Natural killer cell (primary cell): ENCODE measurements at regions not wholly inside any gene's neighbourhood (a gene's known extent, or its start where the extent isn't known, plus 50 kb on each side); places are given as distances from the start of the nearest gene placed in this dataset.

ENCODE experiments used
- ATAC-seq, 3 donors: fragments of 150-1000 bp in 2 of 3; fragments of 200-7000 bp in 1 of 3; cut with Tn5 transposase; 1 replicate in 1 of 3; 2 replicates in 2 of 3; pipeline ENCODE4 v1.10.0; 2021; ENCODE audit warnings: mild to moderate bottlenecking in 2 of 3, moderate library complexity in 2 of 3
- DNase-seq, 2 donors: peaks; one replicate each; pipeline versions ENCODE4 v3.0.0 to v3.0.0-alpha.2; 2013 to 2021; ENCODE audit warnings: mixed read lengths in 1 of 2
- H3K27ac ChIP-seq: one replicate; pipeline ENCODE4 v1.5.1; 2013; ENCODE audit warnings: mild to moderate bottlenecking, low read length
- H3K27me3 ChIP-seq: one replicate; pipeline ENCODE4 v1.6.1; 2013; ENCODE audit warnings: low read length; ENCODE audit not compliant: control insufficient read depth, insufficient read depth
- H3K36me3 ChIP-seq: one replicate; pipeline ENCODE4 v1.6.1; 2013; ENCODE audit warnings: low read length; ENCODE audit not compliant: control insufficient read depth, insufficient read depth
- H3K4me1 ChIP-seq: one replicate; pipeline ENCODE4 v1.6.1; 2013; ENCODE audit warnings: low read length; ENCODE audit not compliant: control insufficient read depth, insufficient read depth
- H3K4me3 ChIP-seq: one replicate; pipeline ENCODE4 v1.5.1; 2013; ENCODE audit warnings: low read length
- H3K9me3 ChIP-seq: one replicate; pipeline ENCODE4 v1.6.1; 2013; ENCODE audit warnings: low read length; ENCODE audit not compliant: control insufficient read depth, insufficient read depth
- H3K27ac Mint-ChIP-seq, 2 donors: one replicate each; pipeline ENCODE4 v1.8.0; 2022; ENCODE audit warnings: mild to moderate bottlenecking in 2 of 2, mixed read lengths in 2 of 2, moderate library complexity in 1 of 2
- H3K27me3 Mint-ChIP-seq, 2 donors: one replicate each; pipeline ENCODE4 v1.8.0; 2022; ENCODE audit warnings: low read depth in 2 of 2, mixed read lengths in 2 of 2
- H3K36me3 Mint-ChIP-seq: one replicate; pipeline ENCODE4 v1.8.0; 2022; ENCODE audit warnings: mixed read lengths
- H3K4me1 Mint-ChIP-seq, 2 donors: one replicate each; pipeline ENCODE4 v1.8.0; 2022; ENCODE audit warnings: mixed read lengths in 2 of 2
- H3K4me3 Mint-ChIP-seq: one replicate; pipeline ENCODE4 v1.8.0; 2022; ENCODE audit warnings: mild to moderate bottlenecking, moderate library complexity, mixed read lengths
- H3K9me3 Mint-ChIP-seq, 2 donors: one replicate each; pipeline ENCODE4 v1.8.0; 2022; ENCODE audit warnings: mixed read lengths in 2 of 2
- whole genome bisulfite sequencing: methylation state at CpG from one replicate; pipeline ENCODE4 v1.1.7; 2013; ENCODE audit warnings: missing lambda C conversion rate; ENCODE audit not compliant: insufficient coverage; 5-methylcytosine and 5-hydroxymethylcytosine counted together
- intact Hi-C: fragments of 100-400 bp; cut with micrococcal nuclease; formaldehyde crosslinking; loops from one replicate; pipeline ENCODE4 v1.14.2; 2022
- TF ChIP-seq, protein P1 (sequence below): fragments of 200-600 bp; IDR thresholded peaks from one replicate; pipeline ENCODE4 v1.8.0; 2022; ENCODE audit warnings: antibody characterized with exemption

DNA sequence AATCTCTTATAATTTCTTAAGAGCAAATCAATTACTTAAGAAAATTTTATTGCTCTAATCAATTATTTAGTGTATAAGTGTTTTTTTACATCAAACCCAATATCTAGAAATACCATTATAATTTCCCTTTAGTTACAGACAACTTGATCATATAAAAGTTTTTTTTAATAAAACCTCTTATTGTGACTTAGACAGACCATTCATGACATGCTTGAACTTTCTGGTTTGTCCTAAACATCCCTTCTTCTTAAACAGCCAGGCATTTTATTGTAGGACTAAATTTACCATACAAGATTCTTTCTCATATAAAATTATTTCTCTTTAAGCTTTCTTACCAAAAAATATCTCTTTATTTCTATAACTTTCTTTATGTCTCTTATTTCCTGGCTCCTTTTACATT lies 164.5 kb downstream of the SUCNR1 start:
- Histone ChIP-seq H3K4me1 (no peaks in the 10 kb centered on the region), H3K27me3 (no peaks in the 10 kb centered on the region), H3K27ac (no peak overlapping the region), H3K9me3 (no peaks in the 10 kb centered on the region), H3K36me3 (no peaks in the 10 kb centered on the region), H3K4me3 (no peak overlapping the region)
- H3K36me3 Mint-ChIP-seq = peaks cover 8% of the 10 kb centered on the region
- intact Hi-C loops = no loop called here
- H3K4me3 Mint-ChIP-seq = no peak overlapping the region
- peaks cover 0 to 5% of the 10 kb centered on the region in 2 donors for H3K4me1 Mint-ChIP-seq
- H3K9me3 Mint-ChIP-seq = no peaks in the 10 kb centered on the region
- ATAC-seq = no peak
- no peak overlapping the region for H3K27ac Mint-ChIP-seq
- peaks cover 0 to 4% of the 10 kb centered on the region in 2 donors for H3K27me3 Mint-ChIP-seq
- TF ChIP-seq, protein P1, sequence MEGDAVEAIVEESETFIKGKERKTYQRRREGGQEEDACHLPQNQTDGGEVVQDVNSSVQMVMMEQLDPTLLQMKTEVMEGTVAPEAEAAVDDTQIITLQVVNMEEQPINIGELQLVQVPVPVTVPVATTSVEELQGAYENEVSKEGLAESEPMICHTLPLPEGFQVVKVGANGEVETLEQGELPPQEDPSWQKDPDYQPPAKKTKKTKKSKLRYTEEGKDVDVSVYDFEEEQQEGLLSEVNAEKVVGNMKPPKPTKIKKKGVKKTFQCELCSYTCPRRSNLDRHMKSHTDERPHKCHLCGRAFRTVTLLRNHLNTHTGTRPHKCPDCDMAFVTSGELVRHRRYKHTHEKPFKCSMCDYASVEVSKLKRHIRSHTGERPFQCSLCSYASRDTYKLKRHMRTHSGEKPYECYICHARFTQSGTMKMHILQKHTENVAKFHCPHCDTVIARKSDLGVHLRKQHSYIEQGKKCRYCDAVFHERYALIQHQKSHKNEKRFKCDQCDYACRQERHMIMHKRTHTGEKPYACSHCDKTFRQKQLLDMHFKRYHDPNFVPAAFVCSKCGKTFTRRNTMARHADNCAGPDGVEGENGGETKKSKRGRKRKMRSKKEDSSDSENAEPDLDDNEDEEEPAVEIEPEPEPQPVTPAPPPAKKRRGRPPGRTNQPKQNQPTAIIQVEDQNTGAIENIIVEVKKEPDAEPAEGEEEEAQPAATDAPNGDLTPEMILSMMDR = no peak
- no peak for DNase-seq

DNA sequence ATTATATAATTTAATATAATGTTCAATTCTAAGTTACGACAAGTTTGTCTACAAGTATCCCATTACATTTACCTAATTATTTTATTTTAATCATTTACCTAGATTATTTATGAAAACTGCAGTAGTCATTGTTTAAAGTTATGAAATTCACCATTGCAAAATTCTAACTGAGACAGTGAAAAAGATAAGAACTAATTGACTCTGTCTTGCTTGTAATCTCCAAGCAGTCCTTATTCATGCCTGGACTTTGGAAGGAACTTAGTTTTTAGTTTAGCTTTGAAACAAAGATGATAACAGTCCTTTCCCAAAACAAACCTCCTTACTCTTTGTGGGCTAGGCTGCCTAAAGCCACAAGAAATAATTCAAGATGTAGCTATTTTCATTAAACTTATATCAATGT lies 165.0 kb downstream of the SUCNR1 start:
- peaks cover 0 to 5% of the 10 kb centered on the region in 2 donors for H3K4me1 Mint-ChIP-seq
- Histone ChIP-seq H3K36me3 (no peaks in the 10 kb centered on the region), H3K4me3 (no peak overlapping the region), H3K27me3 (no peaks in the 10 kb centered on the region), H3K4me1 (no peaks in the 10 kb centered on the region), H3K9me3 (no peaks in the 10 kb centered on the region), H3K27ac (no peak overlapping the region)
- intact Hi-C loops = no loop called here
- no peaks in the 10 kb centered on the region for H3K9me3 Mint-ChIP-seq
- no peak for ATAC-seq
- H3K27me3 Mint-ChIP-seq = peaks cover 0 to 4% of the 10 kb centered on the region in 2 donors
- peaks cover 8% of the 10 kb centered on the region for H3K36me3 Mint-ChIP-seq
- DNase-seq = no peak
- no peak overlapping the region for H3K4me3 Mint-ChIP-seq
- TF ChIP-seq, protein P1 = no peak
- H3K27ac Mint-ChIP-seq = no peak overlapping the region
- no CpG with 5 or more reads among the region's 1 CpG for WGBS

DNA sequence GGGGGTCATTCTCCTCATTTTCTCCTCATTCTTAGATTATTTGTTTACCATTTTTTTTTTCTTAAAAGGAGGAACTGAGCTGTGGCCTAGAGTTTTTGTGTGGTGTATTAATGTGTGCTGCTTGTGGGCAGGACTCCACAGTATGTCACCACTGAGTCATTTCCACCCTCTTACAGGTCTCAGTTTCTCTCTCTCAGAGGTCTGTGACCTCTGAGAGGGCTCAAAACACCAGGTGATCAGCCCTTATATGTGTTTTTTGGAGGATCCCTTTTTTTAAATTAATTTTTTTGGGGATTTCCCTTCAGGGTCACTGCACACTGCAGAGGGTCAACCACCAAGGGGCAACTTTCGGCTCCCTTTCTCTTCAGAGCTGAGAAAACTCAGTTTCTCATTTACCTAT lies 166.4 kb downstream of the SUCNR1 start:
- H3K4me1 ChIP-seq = no peaks in the 10 kb centered on the region
- H3K36me3 Mint-ChIP-seq = peaks cover 8% of the 10 kb centered on the region
- H3K4me1 Mint-ChIP-seq = peaks cover 0 to 5% of the 10 kb centered on the region in 2 donors
- H3K27ac Mint-ChIP-seq = no peak overlapping the region
- intact Hi-C loops = no loop called here
- no peaks in the 10 kb centered on the region for H3K36me3 ChIP-seq
- H3K4me3 Mint-ChIP-seq = no peak overlapping the region
- H3K27ac ChIP-seq = no peak overlapping the region
- TF ChIP-seq, protein P1 = no peak
- no peak overlapping the region for H3K4me3 ChIP-seq
- H3K9me3 Mint-ChIP-seq = no peaks in the 10 kb centered on the region
- ATAC-seq (no peak), DNase-seq (no peak)
- peaks cover 0 to 6% of the 10 kb centered on the region in 2 donors for H3K27me3 Mint-ChIP-seq
- 86% methylated on average over 1 of the region's 1 CpG for WGBS
- no peaks in the 10 kb centered on the region for H3K9me3 ChIP-seq
- no peaks in the 10 kb centered on the region for H3K27me3 ChIP-seq

DNA sequence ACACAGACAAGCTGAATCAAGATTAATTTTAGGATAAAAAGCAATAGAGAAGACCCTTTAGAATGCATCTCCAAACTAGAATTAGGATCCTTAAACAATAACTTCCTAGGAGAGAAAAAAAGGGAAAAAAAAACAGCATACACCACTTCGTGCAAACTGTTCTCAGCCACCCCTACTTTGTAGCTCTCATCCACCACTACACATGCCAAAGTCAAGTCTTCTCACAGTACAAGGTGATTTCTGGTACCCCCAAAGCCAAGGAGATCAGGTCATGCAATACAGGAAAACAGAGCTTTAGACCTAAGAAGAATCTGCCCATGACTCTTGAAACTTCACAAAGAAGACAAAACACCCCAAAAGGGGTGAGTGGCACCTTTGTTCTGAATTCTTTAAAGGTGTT lies 166.9 kb downstream of the SUCNR1 start:
- no peak overlapping the region for H3K4me3 ChIP-seq
- H3K9me3 ChIP-seq = no peaks in the 10 kb centered on the region
- peaks cover 0 to 5% of the 10 kb centered on the region in 2 donors for H3K4me1 Mint-ChIP-seq
- H3K27me3 ChIP-seq = no peaks in the 10 kb centered on the region
- WGBS = 83% methylated on average over 1 of the region's 1 CpG
- DNase-seq (no peak), ATAC-seq (no peak)
- H3K27ac Mint-ChIP-seq = no peak overlapping the region
- H3K27me3 Mint-ChIP-seq = peaks cover 0 to 6% of the 10 kb centered on the region in 2 donors
- intact Hi-C loops = no loop called here
- TF ChIP-seq, protein P1 = no peak
- peaks cover 8% of the 10 kb centered on the region for H3K36me3 Mint-ChIP-seq
- no peak overlapping the region for H3K4me3 Mint-ChIP-seq
- H3K9me3 Mint-ChIP-seq = no peaks in the 10 kb centered on the region
- no peaks in the 10 kb centered on the region for H3K4me1 ChIP-seq
- no peak overlapping the region for H3K27ac ChIP-seq
- no peaks in the 10 kb centered on the region for H3K36me3 ChIP-seq
